ENCODE measurements at regions not wholly inside any gene's neighbourhood (a gene's known extent, or its start where the extent isn't known, plus 50 kb on each side); places are given as distances from the start of the nearest gene placed in this dataset.
A peak's percentile ranks its signal among the peaks of the same experiment; 100 is the strongest.
"Not testable (repeated sequence)": the region's sequence is repeated elsewhere in the genome, so short reads cannot be mapped to it uniquely, and the experiment has no call there.

DNA sequence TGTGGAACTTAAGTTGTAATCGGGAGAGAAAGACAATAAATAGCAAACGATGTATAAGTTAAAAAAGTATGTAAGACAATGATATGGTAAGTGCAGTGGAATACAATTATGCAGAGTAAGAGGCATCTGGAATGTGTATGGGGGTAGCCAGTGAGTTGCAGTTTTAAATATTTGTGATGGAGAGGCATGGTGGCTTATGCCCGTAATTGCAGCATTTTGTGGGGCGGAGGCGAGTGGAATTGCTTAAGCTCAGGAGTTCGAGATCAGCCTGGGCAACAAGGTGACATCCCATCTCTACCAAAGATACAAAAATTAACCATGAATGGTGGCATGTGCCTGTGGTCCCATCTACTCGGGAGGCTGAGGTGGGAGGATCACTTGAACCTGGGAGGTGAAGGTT lies 52.5 kb upstream of the WDFY3 start:
- no peak for DNase-seq (ENCODE audit: extremely low read depth, low read depth)

DNA sequence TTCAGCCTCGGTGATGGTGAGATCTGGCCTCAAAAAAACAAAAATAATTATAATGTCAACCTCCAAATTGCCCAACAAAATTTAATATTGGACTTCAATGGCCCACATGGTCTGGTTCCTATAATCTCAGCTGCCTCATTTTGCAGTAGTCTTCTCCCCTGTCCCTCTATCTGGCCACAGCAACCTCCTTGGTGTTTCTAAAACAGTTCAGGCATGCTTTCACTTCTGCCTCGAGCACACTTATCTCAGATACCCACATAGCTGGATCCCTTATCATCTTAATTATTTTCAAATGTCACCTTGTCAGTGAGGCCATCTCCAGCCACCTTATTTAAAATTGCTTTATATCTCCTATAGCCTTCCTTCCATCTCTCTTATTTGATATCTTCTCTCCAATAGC lies 52.9 kb upstream of the WDFY3 start:
- DNase-seq (ENCODE audit: extremely low read depth, low read depth): no peak

DNA sequence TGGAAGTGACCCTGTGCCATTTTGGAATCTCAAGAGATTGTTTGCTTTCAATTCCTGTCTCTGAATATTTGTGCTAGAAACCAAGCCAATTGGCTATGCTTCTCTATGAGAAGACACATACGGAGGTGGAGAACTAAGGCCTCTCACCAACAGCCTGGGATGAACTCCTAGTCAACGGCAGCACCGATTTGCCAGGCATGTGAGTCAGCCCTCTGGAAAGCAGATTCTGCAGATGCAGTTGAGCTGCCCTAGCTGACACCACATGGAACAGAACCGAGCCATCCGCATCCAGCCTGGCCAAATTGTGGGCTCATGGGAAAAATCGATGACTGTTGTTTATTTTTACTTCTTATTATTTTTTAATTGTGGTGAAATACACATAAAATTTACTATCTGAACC lies 58.2 kb upstream of the WDFY3 start:
- no peak for DNase-seq (ENCODE audit: extremely low read depth, low read depth)

DNA sequence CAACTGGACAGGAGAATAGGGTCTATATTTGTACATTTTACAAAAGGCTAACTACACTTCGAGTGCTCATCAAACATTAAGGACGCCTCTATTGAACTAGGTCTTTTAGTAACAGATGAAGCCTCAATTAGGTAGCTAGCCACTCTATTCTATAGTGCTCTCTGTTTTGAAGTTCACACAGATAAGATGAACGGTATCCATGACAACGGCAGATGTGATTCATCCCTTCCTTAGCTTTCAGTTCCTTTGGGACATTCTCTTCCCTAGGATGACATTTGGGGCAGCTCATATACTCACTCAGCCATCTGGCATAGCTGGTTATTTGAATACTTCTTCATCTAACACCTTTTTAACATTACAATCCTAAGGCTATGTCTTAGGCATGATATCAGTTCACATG lies 62.4 kb upstream of the WDFY3 start:
- DNase-seq (ENCODE audit: extremely low read depth, low read depth): no peak

DNA sequence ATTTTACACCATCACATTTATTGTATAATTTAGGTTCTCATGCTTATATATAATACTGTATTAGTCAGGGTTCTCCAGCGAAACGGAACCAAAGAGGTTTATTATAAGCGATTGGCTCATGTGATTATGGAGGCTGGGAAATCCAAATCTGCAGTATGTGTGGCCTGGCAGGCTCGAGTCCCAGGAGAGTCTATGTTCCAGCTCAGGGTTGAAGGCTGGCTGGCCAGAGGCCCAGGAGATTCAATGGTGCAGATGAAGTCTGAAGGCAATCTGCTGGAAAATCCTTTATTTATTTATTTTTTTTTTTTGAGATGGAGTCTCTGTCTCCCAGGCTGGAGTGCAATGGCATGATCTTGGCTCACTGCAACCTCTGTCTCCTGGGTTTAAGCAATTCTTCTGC lies 63.0 kb upstream of the WDFY3 start:
- no peak for DNase-seq (ENCODE audit: extremely low read depth, low read depth)

DNA sequence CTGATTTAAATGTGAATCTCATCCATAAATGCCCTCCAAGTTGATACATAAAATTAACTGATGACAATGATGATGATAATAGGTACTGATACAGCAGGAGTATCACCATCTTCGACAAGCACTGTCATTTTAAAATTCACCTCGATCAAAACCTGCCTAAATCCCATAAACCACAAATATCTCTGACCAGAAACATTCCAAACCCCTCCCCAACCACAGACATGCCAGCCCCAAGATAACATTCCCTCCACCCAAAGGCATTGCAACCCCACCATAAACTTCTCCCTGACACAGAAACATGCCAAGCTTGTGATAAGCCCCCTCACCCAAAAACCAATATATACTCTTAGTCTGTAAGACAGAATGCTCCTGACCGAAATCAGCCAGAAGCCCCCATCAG lies 63.7 kb upstream of the WDFY3 start:
- no peak for DNase-seq (ENCODE audit: extremely low read depth, low read depth)

DNA sequence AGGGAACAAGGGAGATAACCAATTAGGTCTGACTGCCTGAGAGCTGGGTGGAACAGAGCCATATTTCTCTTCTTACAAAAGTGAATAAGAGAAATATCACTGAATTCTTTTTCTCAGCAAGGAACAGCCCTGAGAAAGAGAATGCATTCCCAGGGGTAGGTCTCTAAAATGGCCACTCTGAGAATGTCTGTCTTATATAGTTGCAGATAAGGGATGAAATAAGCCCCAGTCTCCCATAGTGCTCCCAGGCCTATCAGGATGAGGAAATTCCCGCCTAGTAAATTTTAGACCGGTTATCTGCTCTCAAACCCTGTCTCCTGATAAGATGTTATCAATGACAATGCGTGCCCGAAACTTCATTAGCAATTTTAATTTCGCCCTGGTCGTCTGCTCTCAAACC lies 67.3 kb upstream of the WDFY3 start:
- not testable (repeated sequence) for DNase-seq (ENCODE audit: extremely low read depth, low read depth)

DNA sequence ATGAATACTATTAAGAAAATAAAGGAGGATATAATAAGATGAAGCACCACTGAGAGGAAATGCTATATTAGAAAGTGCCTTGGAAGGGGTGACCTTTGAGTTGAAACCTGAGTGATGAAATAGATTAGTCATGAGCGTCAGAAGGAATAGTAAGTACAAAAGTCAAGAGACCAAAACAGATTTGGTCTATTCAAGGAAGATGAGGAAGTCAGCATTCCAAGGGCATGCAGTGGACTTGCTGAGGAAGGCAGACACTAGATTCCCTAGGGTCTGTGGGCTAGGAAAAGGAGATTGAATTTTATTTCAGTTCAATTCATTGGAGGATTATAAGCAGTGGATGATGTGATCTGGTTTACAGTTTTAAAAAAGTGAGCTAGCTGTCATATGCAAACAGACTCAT lies 73.0 kb upstream of the WDFY3 start:
- peak; percentile 2 for DNase-seq (ENCODE audit: extremely low read depth, low read depth)

DNA sequence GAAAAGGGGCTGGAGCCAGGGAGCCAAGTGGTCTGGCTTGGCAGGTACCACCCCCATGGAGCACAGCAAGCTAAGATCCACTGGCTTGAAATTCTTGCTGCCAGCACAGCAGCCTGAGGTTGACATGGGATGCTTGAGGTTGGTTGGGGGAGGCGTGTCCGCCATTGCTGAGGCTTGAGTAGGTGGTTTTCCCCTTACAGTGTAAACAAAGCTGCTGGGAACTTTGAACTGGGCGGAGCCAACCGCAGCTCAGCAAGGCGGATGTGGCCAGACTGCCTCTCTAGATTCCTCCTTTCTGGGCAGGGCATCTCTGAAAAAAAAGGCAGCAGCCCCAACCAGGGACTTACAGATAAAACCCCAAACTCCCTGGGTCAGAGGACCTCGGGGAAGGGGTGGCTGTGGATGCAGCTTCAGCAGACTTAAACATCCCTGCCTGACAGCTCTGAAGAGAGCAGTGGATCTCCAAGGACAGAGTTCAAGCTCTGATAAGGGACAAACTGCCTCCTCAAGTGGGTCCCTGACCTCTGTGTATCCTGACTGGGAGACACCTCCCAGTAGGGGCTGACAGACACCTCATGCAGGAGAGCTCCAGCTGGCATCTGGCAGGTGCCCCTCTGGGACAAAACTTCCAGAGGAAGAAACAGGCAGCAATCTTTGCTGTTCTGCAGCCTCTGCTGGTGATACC lies 77.5 kb upstream of the WDFY3 start:
- not testable (repeated sequence) for DNase-seq (ENCODE audit: extremely low read depth, low read depth)

DNA sequence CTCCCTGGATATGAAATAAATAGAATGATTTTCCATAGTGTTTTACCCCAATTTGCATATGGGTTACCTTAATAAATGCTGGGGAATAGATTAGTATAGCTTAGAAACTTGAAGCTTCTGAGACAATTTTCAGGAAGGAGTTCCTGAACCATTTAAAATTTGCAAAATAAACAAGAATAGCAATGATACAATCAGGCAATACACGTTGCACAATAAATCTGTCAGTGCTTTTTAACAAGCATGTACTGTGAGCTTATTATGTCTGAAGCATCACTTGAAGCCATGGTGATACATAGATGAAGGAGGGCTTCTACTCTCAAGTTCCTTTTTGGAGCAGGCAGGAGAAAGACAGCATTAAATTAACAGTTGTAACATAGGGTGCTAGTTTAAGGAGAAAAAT lies 84.2 kb upstream of the WDFY3 start:
- DNase-seq (ENCODE audit: extremely low read depth, low read depth): no peak

DNA sequence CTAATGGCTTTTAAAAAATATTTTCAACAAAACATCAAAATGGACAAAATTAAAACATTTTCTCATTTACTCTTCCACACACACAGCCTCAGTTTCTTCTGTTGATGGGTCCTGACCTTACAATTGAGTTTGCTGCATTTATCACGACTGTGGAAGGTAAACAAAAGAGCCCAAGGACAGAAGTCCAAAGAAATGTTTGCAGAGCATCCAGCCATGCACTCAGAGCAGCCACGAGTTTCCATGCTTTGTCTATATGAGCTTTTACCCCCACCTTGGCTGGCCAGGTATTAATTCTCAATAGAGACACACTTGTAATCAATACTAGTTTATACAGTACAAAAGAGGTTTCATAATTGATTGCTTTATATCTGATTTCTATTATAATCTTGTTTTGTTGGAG lies 85.0 kb upstream of the WDFY3 start:
- no peak for DNase-seq (ENCODE audit: extremely low read depth, low read depth)

DNA sequence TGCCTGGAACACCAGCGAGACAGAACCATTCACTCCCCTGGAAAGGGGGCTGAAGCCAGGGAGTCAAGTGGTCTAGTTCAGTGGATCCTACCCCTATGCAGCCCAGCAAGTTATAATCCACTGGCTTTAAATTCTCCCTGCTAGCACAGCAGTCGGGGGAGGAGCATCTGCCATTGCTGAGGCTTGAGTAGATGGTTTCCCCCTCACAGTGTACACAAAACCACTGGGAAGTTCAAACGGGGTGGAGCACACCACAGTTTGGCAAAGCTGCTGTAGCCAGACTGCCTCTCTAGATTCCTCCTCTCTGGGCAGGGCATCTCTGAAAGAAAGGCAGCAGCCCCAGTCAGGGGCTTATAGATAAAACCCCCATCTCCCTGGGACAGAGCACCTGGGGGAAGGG lies 88.4 kb upstream of the WDFY3 start:
- DNase-seq (ENCODE audit: extremely low read depth, low read depth): not testable (repeated sequence)

DNA sequence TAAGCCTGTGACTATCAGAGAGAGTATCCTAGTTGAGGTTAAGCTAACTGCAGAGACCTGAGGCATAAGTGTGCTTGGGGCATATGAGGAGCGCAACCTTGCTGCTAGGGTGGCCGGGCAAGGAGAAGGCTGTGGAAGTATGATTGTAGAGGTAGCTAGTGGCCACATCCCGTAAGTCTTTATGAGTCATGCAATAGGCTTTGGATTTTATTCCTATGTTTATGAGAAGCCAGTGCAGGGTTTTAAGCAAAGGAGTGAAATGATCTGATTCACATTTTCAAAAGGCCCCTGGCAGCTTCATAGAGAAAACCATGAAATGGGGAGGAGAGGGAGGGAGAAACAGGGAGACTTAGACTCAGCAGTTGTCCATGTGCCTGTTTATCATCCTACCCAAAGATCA lies 92.1 kb upstream of the WDFY3 start:
- no peak for DNase-seq (ENCODE audit: extremely low read depth, low read depth)

DNA sequence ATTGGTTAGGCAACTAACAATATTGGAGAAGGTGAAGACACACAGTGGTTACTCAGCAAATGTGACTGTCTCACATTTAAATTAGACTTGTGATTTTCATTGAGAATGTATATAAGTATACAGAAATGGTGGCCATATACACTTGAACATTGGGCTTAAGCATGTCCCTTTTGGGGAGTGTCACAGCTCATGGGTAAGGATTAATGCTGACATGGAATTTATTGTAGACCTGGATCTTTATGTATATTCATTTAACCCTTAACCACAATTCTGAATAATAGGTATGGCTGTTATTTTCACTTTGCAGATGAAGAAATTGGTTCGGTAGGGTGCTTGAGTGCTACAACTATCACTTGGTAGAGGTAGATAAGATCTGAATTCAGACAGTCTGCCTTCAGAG lies 95.5 kb upstream of the WDFY3 start:
- DNase-seq (ENCODE audit: extremely low read depth, low read depth): no peak

DNA sequence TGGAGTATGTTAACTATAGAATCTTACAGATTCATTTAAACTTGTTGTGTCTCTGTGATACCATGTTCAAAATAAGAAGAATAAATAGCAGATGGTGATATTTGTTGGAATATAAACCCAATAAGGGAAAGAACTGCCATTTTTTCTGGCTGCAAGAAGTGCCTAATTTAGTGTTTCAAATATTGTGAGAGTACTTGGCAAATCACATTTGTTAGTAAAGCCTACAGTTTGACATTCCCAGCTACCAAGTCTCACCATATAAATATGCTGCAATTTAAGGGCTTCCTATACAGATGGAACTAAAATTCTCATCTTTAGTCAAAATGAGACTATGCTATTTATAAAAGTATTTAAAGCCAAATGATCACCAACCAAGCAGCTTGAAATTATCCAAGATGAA lies 96.0 kb upstream of the WDFY3 start:
- DNase-seq (ENCODE audit: extremely low read depth, low read depth): no peak

DNA sequence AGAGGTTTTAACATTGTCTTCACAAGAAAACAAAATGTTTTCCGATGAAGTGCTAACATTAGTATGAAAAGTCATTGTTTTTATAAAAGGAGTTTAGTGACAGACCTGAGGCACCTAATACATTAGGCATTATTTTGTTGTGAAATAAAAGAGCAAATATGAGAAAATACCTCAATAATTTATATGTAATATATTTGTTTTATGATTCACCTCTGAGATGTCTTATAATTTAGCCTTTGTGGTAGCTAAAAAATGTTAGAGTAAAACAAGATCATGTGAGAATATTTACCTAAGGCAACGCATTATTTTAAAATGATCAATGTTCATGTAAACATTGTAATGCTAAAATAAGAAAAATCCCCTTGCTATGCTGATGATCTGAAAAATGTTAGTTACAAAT lies 100.9 kb upstream of the WDFY3 start:
- no peak for DNase-seq (ENCODE audit: extremely low read depth, low read depth)

DNA sequence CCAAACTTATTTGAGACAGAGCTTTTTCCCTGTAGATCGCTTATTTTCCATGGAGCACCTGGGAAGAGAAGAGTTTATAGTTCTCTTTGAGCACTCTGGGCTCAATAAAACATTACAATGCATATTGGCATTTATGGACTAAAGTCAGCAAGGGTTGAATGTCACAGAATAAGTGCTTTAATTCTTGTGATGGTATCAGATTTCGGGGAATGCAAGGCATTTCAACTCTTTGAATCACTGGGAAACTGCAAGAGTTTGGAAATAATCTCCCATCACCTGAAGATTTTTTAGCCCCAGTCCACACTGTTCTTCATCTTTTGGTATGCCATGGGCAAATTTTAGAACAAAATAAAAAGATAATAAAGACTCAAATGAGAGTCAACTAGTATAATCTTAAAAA lies 111.5 kb upstream of the WDFY3 start:
- DNase-seq (ENCODE audit: extremely low read depth, low read depth): no peak

DNA sequence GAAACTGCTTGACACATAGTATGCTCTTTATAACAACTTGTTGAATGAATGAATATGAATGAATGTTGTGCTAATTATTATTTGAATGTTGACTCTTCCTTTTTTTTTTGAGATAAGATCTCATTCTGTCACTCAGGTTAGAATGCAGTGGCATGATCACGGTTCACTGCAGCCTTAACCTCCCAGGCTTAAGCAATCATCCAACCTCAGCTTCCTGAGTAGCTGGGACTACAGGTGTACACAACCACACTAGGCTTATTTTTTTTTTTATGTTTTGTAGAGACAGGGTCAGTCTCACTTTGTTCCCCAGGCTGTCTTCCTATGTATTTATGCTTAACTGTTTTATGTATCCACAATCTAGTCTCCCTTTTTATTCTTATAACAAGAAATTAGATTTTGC lies 114.7 kb upstream of the WDFY3 start:
- no peak for DNase-seq (ENCODE audit: extremely low read depth, low read depth)

DNA sequence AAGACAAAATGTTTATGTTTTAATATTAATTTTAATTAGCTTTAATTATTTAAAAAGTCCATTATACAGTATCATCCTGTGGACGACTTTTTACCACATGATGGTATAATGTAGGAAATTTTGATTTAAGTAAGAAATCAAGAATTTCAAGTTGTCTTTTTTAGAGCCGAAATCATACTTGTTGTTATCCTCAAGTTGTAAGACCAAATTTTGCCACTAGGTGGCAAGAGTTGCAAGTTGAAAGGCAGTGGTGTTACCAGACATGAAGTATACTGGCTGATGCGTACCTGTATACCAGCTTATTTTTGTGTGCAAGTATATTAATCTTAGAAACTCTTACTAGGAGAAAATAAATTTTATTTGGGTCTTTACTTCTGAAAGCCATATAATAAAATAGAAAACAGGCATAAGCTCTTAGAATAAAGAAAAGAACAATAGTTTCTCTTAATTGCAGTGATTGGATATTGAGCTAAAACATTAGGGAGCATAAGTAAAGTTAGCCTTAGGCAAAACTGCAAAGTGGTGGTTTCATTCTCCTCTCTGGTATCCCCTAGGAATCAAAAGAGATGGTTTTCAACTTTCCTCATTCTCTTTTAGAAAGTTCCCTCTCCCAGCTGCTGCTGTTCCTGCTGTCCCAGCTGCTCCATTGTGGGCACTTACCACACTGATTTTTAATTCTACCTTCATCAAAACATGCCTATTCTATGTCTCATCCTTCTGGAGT lies 118.0 kb upstream of the WDFY3 start:
- peak; percentile 63 for DNase-seq (ENCODE audit: extremely low read depth, low read depth)

DNA sequence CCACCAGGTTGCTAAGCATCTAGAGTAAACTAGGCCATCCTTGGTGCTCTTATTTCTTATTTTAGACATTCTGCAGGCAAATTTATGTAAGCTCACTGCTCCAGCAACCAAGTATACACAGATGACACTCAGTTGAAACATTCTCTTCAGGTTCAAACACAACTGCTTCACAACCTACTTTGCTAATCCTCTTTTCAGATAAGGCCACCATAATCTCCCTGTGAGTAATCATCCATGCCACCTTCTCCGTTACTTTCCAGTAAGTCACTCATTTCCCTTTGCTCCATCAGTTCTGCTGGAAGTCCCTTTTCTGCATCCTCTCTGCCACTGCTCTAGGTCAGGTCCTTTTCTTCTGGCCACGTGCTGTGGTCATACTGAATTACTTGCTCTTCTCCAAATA lies 120.2 kb upstream of the WDFY3 start:
- no peak for DNase-seq (ENCODE audit: extremely low read depth, low read depth)

DNA sequence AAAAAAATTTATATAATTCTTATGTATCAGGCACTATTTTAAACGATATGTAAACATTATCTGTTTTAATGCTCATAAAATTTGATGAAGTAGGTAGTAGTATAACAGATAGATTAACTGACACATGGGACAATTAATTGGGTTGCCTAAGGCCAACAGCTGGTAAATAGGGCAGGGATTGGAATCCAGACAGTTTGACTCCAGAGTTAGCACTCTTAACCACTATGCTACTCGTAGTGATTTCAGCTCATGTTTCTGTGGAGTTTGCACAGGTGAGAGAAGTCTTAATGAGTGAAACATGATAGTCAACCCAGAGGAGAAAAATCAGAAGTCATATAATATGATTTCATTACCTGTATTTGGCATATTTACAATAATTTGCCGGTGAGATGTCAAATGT lies 126.0 kb upstream of the WDFY3 start:
- no peak for DNase-seq (ENCODE audit: extremely low read depth, low read depth)

DNA sequence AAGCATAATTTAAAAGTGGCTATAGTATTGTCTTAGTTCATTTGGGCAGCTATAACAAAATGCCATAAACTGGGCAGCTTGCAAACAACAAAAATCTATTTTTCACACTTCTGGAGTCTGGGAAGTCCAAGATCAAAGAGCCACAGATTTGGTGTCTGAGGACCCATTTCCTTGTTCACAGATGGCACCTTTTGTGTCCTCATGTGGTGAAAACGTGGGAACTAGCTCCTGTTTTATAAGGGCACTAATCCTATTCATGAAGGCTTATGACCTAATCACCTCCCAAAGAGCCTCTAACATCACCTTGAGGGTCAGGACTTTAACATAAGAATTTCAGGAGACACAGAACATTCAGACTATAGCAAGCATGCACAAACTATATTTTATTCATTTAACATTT lies 126.5 kb upstream of the WDFY3 start:
- no peak for DNase-seq (ENCODE audit: extremely low read depth, low read depth)

DNA sequence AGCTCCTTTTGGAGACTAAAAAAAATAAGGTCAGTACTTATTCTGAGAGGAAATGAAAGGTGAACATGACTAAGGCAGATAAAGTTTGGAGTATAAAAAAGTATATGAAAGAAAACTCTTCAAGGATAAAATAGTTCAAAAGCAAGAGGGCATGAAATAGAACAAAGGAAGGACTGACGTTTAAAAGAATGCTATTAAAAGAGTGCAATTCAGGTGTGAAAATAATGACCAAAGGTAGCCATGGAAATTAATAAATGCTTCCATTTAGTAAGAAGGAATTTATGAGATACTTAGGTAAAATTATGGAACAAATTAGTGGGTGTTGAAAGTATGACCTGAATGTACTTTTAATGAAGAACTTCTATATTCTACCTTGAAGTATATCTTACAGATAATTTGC lies 128.2 kb upstream of the WDFY3 start:
- no peak for DNase-seq (ENCODE audit: extremely low read depth, low read depth)

All from NCI-H460 (cell line).